OCI-LY7 (cell line): ENCODE measurements at regions not wholly inside any gene's neighbourhood (a gene's known extent, or its start where the extent isn't known, plus 50 kb on each side); places are given as distances from the start of the nearest gene placed in this dataset.

Experiments
- BruUV-seq: library from RNA; stranded (reverse); fragments of 400-500 nt; replicated peaks from 2 replicates; lab custom pipeline; 2021; lab: Mats Ljungman, UMichigan
- CTCF ChIA-PET: fragments of 300-600 bp; sonication (Branson Sonifier 250); formaldehyde crosslinking; loops from one replicate; lab custom pipeline; 2022; ENCODE audit warnings: antibody characterized with exemption; ENCODE audit not compliant: unreplicated experiment; lab: Charles Lee
- POLR2A ChIA-PET: fragments of 300-600 bp; sonication (Branson Sonifier 250); formaldehyde crosslinking; loops from one replicate; lab custom pipeline; 2022; ENCODE audit warnings: antibody characterized with exemption; lab: Charles Lee
- DNase-seq: peaks from one replicate; pipeline ENCODE4 v3.0.0-alpha.2; 2015; ENCODE audit warnings: low spot score
- H2AFZ ChIP-seq: fragments of 200-600 bp; sonication (generic), shearing (Covaris generic); 2 replicates; pipeline ENCODE4 v1.6.1; 2014; ENCODE audit warnings: mild to moderate bottlenecking, antibody characterized with exemption, low read length, moderate library complexity
- H3K27ac ChIP-seq: fragments of 200-600 bp; sonication (generic); 2 replicates; pipeline ENCODE4 v1.5.1; 2014; ENCODE audit warnings: mixed run types, low read depth, mild to moderate bottlenecking, moderate library complexity, low read length, inconsistent platforms; ENCODE audit not compliant: poor library complexity, severe bottlenecking
- H3K36me3 ChIP-seq: fragments of 200-600 bp; sonication (generic); 2 replicates; pipeline ENCODE4 v1.6.1; 2014; ENCODE audit warnings: mild to moderate bottlenecking, antibody characterized with exemption, low read length, moderate library complexity, mixed read lengths; ENCODE audit not compliant: insufficient read depth
- H3K4me1 ChIP-seq: fragments of 200-600 bp; sonication (generic); 2 replicates; pipeline ENCODE4 v1.5.1; 2014; ENCODE audit warnings: mild to moderate bottlenecking, low read length; ENCODE audit not compliant: insufficient read depth, poor library complexity, severe bottlenecking
- H3K4me2 ChIP-seq: fragments of 200-600 bp; sonication (generic); 2 replicates; pipeline ENCODE4 v1.6.1; 2014; ENCODE audit warnings: mild to moderate bottlenecking, low read length
- H3K4me3 ChIP-seq: fragments of 200-600 bp; sonication (generic); 2 replicates; pipeline ENCODE4 v1.5.1; 2014; ENCODE audit warnings: mild to moderate bottlenecking, low read depth, low read length; ENCODE audit not compliant: poor library complexity, severe bottlenecking
- H3K79me2 ChIP-seq: fragments of 200-600 bp; sonication (generic); 2 replicates; pipeline ENCODE4 v1.6.1; 2016; ENCODE audit warnings: low read depth, mild to moderate bottlenecking, low read length, moderate library complexity, mixed read lengths; ENCODE audit not compliant: insufficient read depth
- H3K9me2 ChIP-seq: fragments of 200-600 bp; sonication (generic); 2 replicates; pipeline ENCODE4 v1.6.1; 2016; ENCODE audit warnings: mild to moderate bottlenecking, low read length, mixed read lengths; ENCODE audit not compliant: insufficient read depth
- H3K9me3 ChIP-seq: fragments of 200-600 bp; sonication (generic); 2 replicates; pipeline ENCODE4 v1.6.1; 2014; ENCODE audit warnings: mild to moderate bottlenecking, mixed run types, low read length, mixed read lengths
- H4K20me1 ChIP-seq: fragments of 200-600 bp; sonication (generic); 2 replicates; pipeline ENCODE4 v1.6.1; 2014; ENCODE audit warnings: mild to moderate bottlenecking, antibody characterized with exemption, low read length, moderate library complexity, mixed read lengths; ENCODE audit not compliant: insufficient read depth
- EZH2phosphoT487 ChIP-seq: fragments of 200-600 bp; sonication (generic); IDR thresholded peaks from 2 replicates; pipeline ENCODE4 v1.6.1; 2018; ENCODE audit warnings: low read depth, borderline replicate concordance, mild to moderate bottlenecking, mixed run types, antibody characterized with exemption, low read length, moderate library complexity, mixed read lengths
- intact Hi-C: fragments of 100-400 bp; cut with micrococcal nuclease; formaldehyde crosslinking; loops from one replicate; pipeline ENCODE4 v1.10.0; 2022; ENCODE audit not compliant: unreplicated experiment
- TF ChIP-seq, protein P1 (sequence below): fragments of 200-600 bp; sonication (generic); conservative IDR thresholded peaks from 2 replicates; pipeline ENCODE4 v1.5.1; 2014; ENCODE audit warnings: mild to moderate bottlenecking, antibody characterized with exemption, low read length, moderate library complexity, mixed read lengths

DNA sequence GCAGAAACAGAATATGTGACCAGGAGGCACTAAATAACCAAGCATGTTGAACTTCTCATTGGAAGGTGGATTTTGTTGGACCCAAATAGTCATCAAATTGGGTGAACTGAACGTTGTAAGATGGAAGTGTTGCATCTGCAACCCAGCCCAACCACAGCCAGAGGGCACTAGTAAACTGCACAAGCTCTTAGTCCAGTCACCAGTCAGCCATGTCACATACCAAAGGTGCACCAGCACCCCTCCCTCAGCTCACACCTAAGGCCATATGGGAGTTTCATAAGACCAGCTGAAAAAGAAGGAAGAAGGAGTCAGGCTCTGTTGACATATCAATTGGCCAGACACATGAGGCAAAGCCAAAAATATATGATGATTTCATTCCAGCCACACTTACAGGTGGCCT, 481.7 kb upstream of the NR5A2 start:
- H4K20me1 ChIP-seq, result no peaks in the 10 kb centered on the region
- peak; percentile 24 for DNase-seq
- H3K4me3 ChIP-seq, result no peak overlapping the region
- no peak overlapping the region for H2AFZ ChIP-seq
- H3K4me1 ChIP-seq, result no peaks in the 10 kb centered on the region
- no peaks in the 10 kb centered on the region for H3K9me3 ChIP-seq
- no peak overlapping the region for H3K27ac ChIP-seq
- ChIA-PET POLR2A (no interaction called here), CTCF (no interaction called here)
- H3K9me2 ChIP-seq, result no peaks in the 10 kb centered on the region
- H3K4me2 ChIP-seq, result no peak overlapping the region
- intact Hi-C loops, result loop anchor here (10.0 kb wide), 1 partner anchor 969 kb away; no protein-coding TSS in a partner anchor
- BruUV-seq, result no TSS peak
- no peak for TF ChIP-seq EZH2phosphoT487
- TF ChIP-seq, protein P1, sequence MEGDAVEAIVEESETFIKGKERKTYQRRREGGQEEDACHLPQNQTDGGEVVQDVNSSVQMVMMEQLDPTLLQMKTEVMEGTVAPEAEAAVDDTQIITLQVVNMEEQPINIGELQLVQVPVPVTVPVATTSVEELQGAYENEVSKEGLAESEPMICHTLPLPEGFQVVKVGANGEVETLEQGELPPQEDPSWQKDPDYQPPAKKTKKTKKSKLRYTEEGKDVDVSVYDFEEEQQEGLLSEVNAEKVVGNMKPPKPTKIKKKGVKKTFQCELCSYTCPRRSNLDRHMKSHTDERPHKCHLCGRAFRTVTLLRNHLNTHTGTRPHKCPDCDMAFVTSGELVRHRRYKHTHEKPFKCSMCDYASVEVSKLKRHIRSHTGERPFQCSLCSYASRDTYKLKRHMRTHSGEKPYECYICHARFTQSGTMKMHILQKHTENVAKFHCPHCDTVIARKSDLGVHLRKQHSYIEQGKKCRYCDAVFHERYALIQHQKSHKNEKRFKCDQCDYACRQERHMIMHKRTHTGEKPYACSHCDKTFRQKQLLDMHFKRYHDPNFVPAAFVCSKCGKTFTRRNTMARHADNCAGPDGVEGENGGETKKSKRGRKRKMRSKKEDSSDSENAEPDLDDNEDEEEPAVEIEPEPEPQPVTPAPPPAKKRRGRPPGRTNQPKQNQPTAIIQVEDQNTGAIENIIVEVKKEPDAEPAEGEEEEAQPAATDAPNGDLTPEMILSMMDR, result peak; percentile 68
- H3K79me2 ChIP-seq, result no peaks in the 10 kb centered on the region
- H3K36me3 ChIP-seq, result no peaks in the 10 kb centered on the region

GRCh38 chr1:199546323-199546722, 481.2 kb upstream of the NR5A2 start:
- no peak overlapping the region for H3K27ac ChIP-seq
- H3K9me2 ChIP-seq, result no peaks in the 10 kb centered on the region
- BruUV-seq, result no TSS peak
- no peaks in the 10 kb centered on the region for H3K9me3 ChIP-seq
- no peak overlapping the region for H3K4me2 ChIP-seq
- H4K20me1 ChIP-seq, result no peaks in the 10 kb centered on the region
- H3K4me1 ChIP-seq, result no peaks in the 10 kb centered on the region
- no peak for DNase-seq
- intact Hi-C loops, result loop anchor here (10.0 kb wide), 1 partner anchor 968 kb away; no protein-coding TSS in a partner anchor
- TF ChIP-seq EZH2phosphoT487, result no peak
- TF ChIP-seq, protein P1, result no peak
- ChIA-PET POLR2A (no interaction called here), CTCF (no interaction called here)
- H2AFZ ChIP-seq, result no peak overlapping the region
- H3K79me2 ChIP-seq, result no peaks in the 10 kb centered on the region
- H3K36me3 ChIP-seq, result no peaks in the 10 kb centered on the region
- no peak overlapping the region for H3K4me3 ChIP-seq

- intact Hi-C loops, result loop anchor here (10.0 kb wide), 1 partner anchor 965 kb away; no protein-coding TSS in a partner anchor
- no TSS peak for BruUV-seq
- H3K36me3 ChIP-seq, result no peaks in the 10 kb centered on the region
- H3K4me1 ChIP-seq, result no peaks in the 10 kb centered on the region
- no peaks in the 10 kb centered on the region for H3K9me2 ChIP-seq
- no peak for DNase-seq
- CTCF ChIA-PET, result no interaction called here
- no peaks in the 10 kb centered on the region for H3K79me2 ChIP-seq
- H4K20me1 ChIP-seq, result no peaks in the 10 kb centered on the region
- no peak overlapping the region for H3K27ac ChIP-seq
- no peaks in the 10 kb centered on the region for H3K9me3 ChIP-seq
- no peak overlapping the region for H2AFZ ChIP-seq
- TF ChIP-seq, protein P1, result no peak
- no peak for TF ChIP-seq EZH2phosphoT487
- no peak overlapping the region for H3K4me2 ChIP-seq
- POLR2A ChIA-PET, result interaction anchor here (0.8 to 1.2 kb wide), 2 partner anchors 114 to 1605 kb away, joined by 3 to 5 read pairs; partner anchors contain the start of gene TMEM9
- no peak overlapping the region for H3K4me3 ChIP-seq
Measured at GRCh38 chr1:199549421-199549820, 478.1 kb upstream of the NR5A2 start.
